CD4-positive, CD25-positive, alpha-beta regulatory T cell (primary cell): ENCODE measurements at regions not wholly inside any gene's neighbourhood (a gene's known extent, or its start where the extent isn't known, plus 50 kb on each side); places are given as distances from the start of the nearest gene placed in this dataset.

Experiments
- ATAC-seq, 2 donors: fragments of 150-1000 bp; cut with Tn5 transposase; one replicate each; pipeline ENCODE4 v1.10.0; 2021; ENCODE audit warnings: low read depth in 2 of 2, moderate number of reproducible peaks in 2 of 2, moderate library complexity in 1 of 2
- DNase-seq, 3 donors: peaks; one replicate each; pipeline versions ENCODE4 v3.0.0 to v3.0.0-alpha.2; 2012 to 2022; ENCODE audit warnings: mixed read lengths in 1 of 3
- H3K27ac ChIP-seq: one replicate; pipeline ENCODE4 v1.7.0; 2013; ENCODE audit warnings: mild to moderate bottlenecking, low read length; ENCODE audit not compliant: insufficient read depth, poor library complexity, severe bottlenecking
- H3K27me3 ChIP-seq: one replicate; pipeline ENCODE4 v1.7.0; 2013; ENCODE audit warnings: low read length; ENCODE audit not compliant: control insufficient read depth, insufficient read depth
- H3K36me3 ChIP-seq: one replicate; pipeline ENCODE4 v1.7.0; 2013; ENCODE audit warnings: mild to moderate bottlenecking, low read length, moderate library complexity; ENCODE audit not compliant: control insufficient read depth, insufficient read depth
- H3K4me1 ChIP-seq: 2 replicates; pipeline ENCODE4 v1.7.0; 2013; ENCODE audit warnings: mild to moderate bottlenecking, low read length; ENCODE audit not compliant: insufficient read depth, control insufficient read depth, poor library complexity, severe bottlenecking
- H3K4me3 ChIP-seq: one replicate; pipeline ENCODE4 v1.7.0; 2013; ENCODE audit warnings: low read depth, mild to moderate bottlenecking, low read length, moderate library complexity
- H3K9me3 ChIP-seq, 2 experiments: 1 replicate in 1 of 2; 2 replicates in 1 of 2; pipeline ENCODE4 v1.7.0; 2013; ENCODE audit warnings: low read length in 2 of 2, mild to moderate bottlenecking in 1 of 2, moderate library complexity in 1 of 2; ENCODE audit not compliant: control insufficient read depth in 2 of 2
- H3K27ac Mint-ChIP-seq, 3 donors: one replicate each; pipeline ENCODE4 v1.8.0; 2020 to 2022; ENCODE audit warnings: mild to moderate bottlenecking in 3 of 3, mixed read lengths in 3 of 3, moderate library complexity in 2 of 3
- H3K27me3 Mint-ChIP-seq: one replicate; pipeline ENCODE4 v1.8.0; 2022; ENCODE audit warnings: mild to moderate bottlenecking, mixed read lengths
- H3K36me3 Mint-ChIP-seq: one replicate; pipeline ENCODE4 v1.8.0; 2020; ENCODE audit warnings: mixed read lengths
- H3K4me1 Mint-ChIP-seq, 4 donors: one replicate each; pipeline ENCODE4 v1.8.0; 2020 to 2022; ENCODE audit warnings: mixed read lengths in 4 of 4, mild to moderate bottlenecking in 1 of 4
- H3K4me3 Mint-ChIP-seq, 4 donors: one replicate each; pipeline ENCODE4 v1.8.0; 2020 to 2022; ENCODE audit warnings: mild to moderate bottlenecking in 4 of 4, mixed read lengths in 4 of 4, moderate library complexity in 3 of 4
- H3K9me3 Mint-ChIP-seq, 7 donors: one replicate each; pipeline ENCODE4 v1.8.0; 2020 to 2022; ENCODE audit warnings: mixed read lengths in 7 of 7, mild to moderate bottlenecking in 3 of 7, moderate library complexity in 2 of 7

GRCh38 chr5:143698574-143698973 is 113.4 kb upstream of the HMHB1 start:
- Mint-ChIP-seq H3K9me3 (peaks cover 0 to 2% (median 0%) of the 10 kb centered on the region in 7 donors), H3K36me3 (no peaks in the 10 kb centered on the region), H3K4me1 (peaks cover 0 to 3% (median under 1%) of the 10 kb centered on the region in 4 donors), H3K27me3 (no peaks in the 10 kb centered on the region), H3K27ac (no peak overlapping the region), H3K4me3 (no peak overlapping the region)
- ATAC-seq (no peak), DNase-seq (no peak)
- no peaks in the 10 kb centered on the region for H3K36me3 ChIP-seq
- H3K27me3 ChIP-seq: no peaks in the 10 kb centered on the region
- no peak overlapping the region for H3K27ac ChIP-seq
- no peak overlapping the region for H3K4me3 ChIP-seq
- no peaks in the 10 kb centered on the region for H3K4me1 ChIP-seq
- H3K9me3 ChIP-seq: no peaks in the 10 kb centered on the region

- H3K4me1 Mint-ChIP-seq: peaks cover 0 to 6% (median 3%) of the 10 kb centered on the region in 4 donors
- Histone ChIP-seq H3K4me1 (no peaks in the 10 kb centered on the region), H3K4me3 (no peak overlapping the region), H3K27me3 (no peaks in the 10 kb centered on the region), H3K9me3 (no peaks in the 10 kb centered on the region), H3K36me3 (no peaks in the 10 kb centered on the region), H3K27ac (no peak overlapping the region)
- DNase-seq: no peak
- H3K27me3 Mint-ChIP-seq: peaks cover 6% of the 10 kb centered on the region
- H3K27ac Mint-ChIP-seq: no peak overlapping the region
- no peak for ATAC-seq
- peaks cover 0 to 2% (median 0%) of the 10 kb centered on the region in 7 donors for H3K9me3 Mint-ChIP-seq
- no peak overlapping the region for H3K4me3 Mint-ChIP-seq
- H3K36me3 Mint-ChIP-seq: no peaks in the 10 kb centered on the region
Measured at GRCh38 chr5:143696921-143697320, 115.0 kb upstream of the HMHB1 start.

GRCh38 chr5:143695941-143696340 is 116.0 kb upstream of the HMHB1 start:
- Mint-ChIP-seq H3K4me3 (no peak overlapping the region), H3K27ac (no peak overlapping the region), H3K4me1 (peaks cover 0 to 6% (median 3%) of the 10 kb centered on the region in 4 donors), H3K9me3 (peaks cover 0 to 2% (median 0%) of the 10 kb centered on the region in 7 donors), H3K36me3 (no peaks in the 10 kb centered on the region), H3K27me3 (peaks cover 6% of the 10 kb centered on the region)
- no peaks in the 10 kb centered on the region for H3K4me1 ChIP-seq
- ATAC-seq (no peak), DNase-seq (no peak)
- no peaks in the 10 kb centered on the region for H3K27me3 ChIP-seq
- H3K4me3 ChIP-seq: no peak overlapping the region
- no peaks in the 10 kb centered on the region for H3K36me3 ChIP-seq
- H3K27ac ChIP-seq: no peak overlapping the region
- no peaks in the 10 kb centered on the region for H3K9me3 ChIP-seq

- H3K27me3 ChIP-seq: no peaks in the 10 kb centered on the region
- no peak for ATAC-seq
- no peaks in the 10 kb centered on the region for H3K4me1 ChIP-seq
- Mint-ChIP-seq H3K9me3 (peaks cover 0 to 7% (median 3%) of the 10 kb centered on the region in 7 donors), H3K36me3 (no peaks in the 10 kb centered on the region), H3K27ac (no peak overlapping the region), H3K4me1 (peaks cover 0 to 6% (median 3%) of the 10 kb centered on the region in 4 donors), H3K27me3 (peaks cover 6% of the 10 kb centered on the region), H3K4me3 (no peak overlapping the region)
- H3K27ac ChIP-seq: no peak overlapping the region
- no peak for DNase-seq
- no peak overlapping the region for H3K4me3 ChIP-seq
- H3K36me3 ChIP-seq: no peaks in the 10 kb centered on the region
- peaks cover 0 to 3% of the 10 kb centered on the region in 2 experiments for H3K9me3 ChIP-seq
Measured at GRCh38 chr5:143695244-143695864, 116.6 kb upstream of the HMHB1 start.

GRCh38 chr5:143694357-143694756 is 117.6 kb upstream of the HMHB1 start:
- peaks cover 2 to 12% (median 9%) of the 10 kb centered on the region in 7 donors for H3K9me3 Mint-ChIP-seq
- H3K27me3 Mint-ChIP-seq: peaks cover 6% of the 10 kb centered on the region
- Histone ChIP-seq H3K27ac (no peak overlapping the region), H3K4me1 (no peaks in the 10 kb centered on the region), H3K27me3 (no peaks in the 10 kb centered on the region), H3K4me3 (no peak overlapping the region), H3K36me3 (no peaks in the 10 kb centered on the region), H3K9me3 (peaks cover 0 to 3% of the 10 kb centered on the region in 2 experiments)
- H3K36me3 Mint-ChIP-seq: no peaks in the 10 kb centered on the region
- DNase-seq (no peak), ATAC-seq (no peak)
- no peak overlapping the region for H3K4me3 Mint-ChIP-seq
- H3K4me1 Mint-ChIP-seq: peaks cover 0 to 11% (median 3%) of the 10 kb centered on the region in 4 donors
- no peak overlapping the region for H3K27ac Mint-ChIP-seq

- Histone ChIP-seq H3K9me3 (peaks cover 0 to 3% of the 10 kb centered on the region in 2 experiments), H3K4me3 (no peak overlapping the region), H3K27me3 (no peaks in the 10 kb centered on the region), H3K36me3 (no peaks in the 10 kb centered on the region), H3K4me1 (no peaks in the 10 kb centered on the region), H3K27ac (no peak overlapping the region)
- peaks cover 2 to 14% (median 9%) of the 10 kb centered on the region in 7 donors for H3K9me3 Mint-ChIP-seq
- no peak for ATAC-seq
- H3K36me3 Mint-ChIP-seq: no peaks in the 10 kb centered on the region
- peaks cover 6% of the 10 kb centered on the region for H3K27me3 Mint-ChIP-seq
- H3K4me1 Mint-ChIP-seq: peaks cover 0 to 11% (median 3%) of the 10 kb centered on the region in 4 donors
- DNase-seq: peak in 1 of 3 donors; percentile 38
- H3K4me3 Mint-ChIP-seq: no peak overlapping the region
- no peak overlapping the region for H3K27ac Mint-ChIP-seq
Measured at GRCh38 chr5:143693651-143694252, 118.2 kb upstream of the HMHB1 start.

- H3K36me3 ChIP-seq: no peaks in the 10 kb centered on the region
- H3K27ac Mint-ChIP-seq: no peak overlapping the region
- no peak overlapping the region for H3K27ac ChIP-seq
- no peaks in the 10 kb centered on the region for H3K4me1 ChIP-seq
- H3K27me3 ChIP-seq: no peaks in the 10 kb centered on the region
- no peaks in the 10 kb centered on the region for H3K36me3 Mint-ChIP-seq
- H3K9me3 ChIP-seq: peaks cover 0 to 3% of the 10 kb centered on the region in 2 experiments
- peaks cover 0 to 11% (median 3%) of the 10 kb centered on the region in 4 donors for H3K4me1 Mint-ChIP-seq
- peaks cover 12% of the 10 kb centered on the region for H3K27me3 Mint-ChIP-seq
- H3K9me3 Mint-ChIP-seq: peaks cover 2 to 14% (median 10%) of the 10 kb centered on the region in 7 donors
- DNase-seq: no peak
- ATAC-seq: no peak
- no peak overlapping the region for H3K4me3 ChIP-seq
- no peak overlapping the region for H3K4me3 Mint-ChIP-seq
Measured at GRCh38 chr5:143692342-143692741, 119.6 kb upstream of the HMHB1 start.

GRCh38 chr5:143691945-143692290 is 120.0 kb upstream of the HMHB1 start:
- Histone ChIP-seq H3K4me1 (no peaks in the 10 kb centered on the region), H3K36me3 (no peaks in the 10 kb centered on the region), H3K27ac (no peak overlapping the region), H3K9me3 (peaks cover 0 to 3% of the 10 kb centered on the region in 2 experiments), H3K27me3 (no peaks in the 10 kb centered on the region), H3K4me3 (no peak overlapping the region)
- no peak for ATAC-seq
- no peak overlapping the region for H3K4me3 Mint-ChIP-seq
- H3K4me1 Mint-ChIP-seq: peaks cover 0 to 11% (median 3%) of the 10 kb centered on the region in 4 donors
- DNase-seq: no peak
- H3K27me3 Mint-ChIP-seq: peaks cover 12% of the 10 kb centered on the region
- no peak overlapping the region for H3K27ac Mint-ChIP-seq
- H3K9me3 Mint-ChIP-seq: peaks cover 2 to 14% (median 10%) of the 10 kb centered on the region in 7 donors
- no peaks in the 10 kb centered on the region for H3K36me3 Mint-ChIP-seq
